ENCODE measurements at regions not wholly inside any gene's neighbourhood (a gene's known extent, or its start where the extent isn't known, plus 50 kb on each side); places are given as distances from the start of the nearest gene placed in this dataset.
"Not testable (repeated sequence)": the region's sequence is repeated elsewhere in the genome, so short reads cannot be mapped to it uniquely, and the experiment has no call there.

GRCh38 chr14:22358726-22359125 lies 230.3 kb downstream of the DAD1 start:
- Histone ChIP-seq H3K9me2 (ENCODE audit: insufficient read depth) (no peaks in the 10 kb centered on the region), H3K4me3 (replicated peaks in 1 of 2; ENCODE audit: low read depth in 1 of 2, low read length in 2 of 2) (no peak overlapping the region), H3K4me1 (ENCODE audit: control insufficient read depth in 1 of 2, insufficient read depth in 2 of 2, low read length in 2 of 2) (no peaks in the 10 kb centered on the region), H3K27me3 (ENCODE audit: insufficient read depth, low read length) (no peaks in the 10 kb centered on the region), H3K79me2 (ENCODE audit: insufficient read depth, low read length) (no peaks in the 10 kb centered on the region), H3K4me2 (ENCODE audit: low read length) (no peak overlapping the region), H3K9me3 (ENCODE audit: control insufficient read depth in 1 of 2, insufficient read depth in 1 of 2, low read depth in 1 of 2, low read length in 2 of 2) (no peaks in the 10 kb centered on the region), H3K9ac (ENCODE audit: low read length) (no peak overlapping the region), H3K36me3 (ENCODE audit: control insufficient read depth in 1 of 2, insufficient read depth in 2 of 2, low read length in 2 of 2) (no peaks in the 10 kb centered on the region), H2AFZ (ENCODE audit: low read depth, low read length, poor library complexity, severe bottlenecking) (no peak overlapping the region), H4K20me1 (ENCODE audit: insufficient read depth) (no peaks in the 10 kb centered on the region; the same call in 1 of the 2 replicates), H3K27ac (ENCODE audit: low read depth, low read length) (no peak overlapping the region)
- intact Hi-C loops (cut with micrococcal nuclease): no loop called here
- BruUV-seq (replicated peaks): no TSS peak
- no peak for DNase-seq (ENCODE audit: low read depth, low spot score)
- CTCF ChIA-PET: no interaction called here
- RAD21 ChIA-PET (ENCODE audit: low non-redundant PET in 1 of 2, low total read pairs in 2 of 2, uncharacterized antibody in 2 of 2, unreplicated experiment in 2 of 2): no interaction called here
- POLR2A ChIA-PET: no interaction called here
- TF ChIP-seq FOSL1 (IDR thresholded peaks at IDR 0.05; ENCODE audit: low read depth) (no peak), RAD21 (IDR thresholded peaks at IDR 0.05; ENCODE audit: low read depth) (no peak), SRF (IDR thresholded peaks at IDR 0.05; ENCODE audit: low read depth) (no peak), TCF7L2 (IDR thresholded peaks at IDR 0.05; ENCODE audit: borderline replicate concordance, extremely low read depth, insufficient read depth, insufficient read length) (no peak), YY1 (IDR thresholded peaks at IDR 0.05; ENCODE audit: extremely low read depth, insufficient replicate concordance, low read depth, low read length) (no peak), SP1 (IDR thresholded peaks at IDR 0.05; ENCODE audit: low read depth) (no peak)
- TF ChIP-seq, protein P1, sequence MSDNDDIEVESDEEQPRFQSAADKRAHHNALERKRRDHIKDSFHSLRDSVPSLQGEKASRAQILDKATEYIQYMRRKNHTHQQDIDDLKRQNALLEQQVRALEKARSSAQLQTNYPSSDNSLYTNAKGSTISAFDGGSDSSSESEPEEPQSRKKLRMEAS (IDR thresholded peaks at IDR 0.05): no peak
- no peak for ATAC-seq

DNA sequence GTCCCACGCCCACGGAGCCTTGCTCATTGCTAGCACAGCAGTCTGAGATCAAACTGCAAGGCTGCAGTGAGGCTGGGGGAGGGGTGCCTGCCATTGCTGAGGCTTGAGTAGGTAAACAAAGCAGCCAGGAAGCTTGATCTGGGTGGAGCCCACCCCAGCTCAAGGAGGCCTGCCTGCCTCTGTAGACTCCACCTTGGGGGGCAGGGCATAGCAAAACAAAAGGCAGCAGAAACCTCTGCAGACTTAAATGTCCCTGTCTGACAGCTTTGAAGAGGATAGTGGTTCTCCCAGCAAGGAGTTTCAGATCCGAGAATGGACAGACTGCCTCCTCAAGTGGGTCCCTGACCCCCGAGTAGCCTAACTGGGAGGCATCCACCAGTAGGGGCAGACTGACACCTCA lies 239.7 kb downstream of the DAD1 start:
- RAD21 ChIA-PET (ENCODE audit: low non-redundant PET in 1 of 2, low total read pairs in 2 of 2, uncharacterized antibody in 2 of 2, unreplicated experiment in 2 of 2): not testable (repeated sequence)

More for the DNA sequence above, 239.7 kb downstream of the DAD1 start:
- H3K9ac ChIP-seq (ENCODE audit: low read length); ATAC-seq; H3K27ac ChIP-seq (ENCODE audit: low read depth, low read length); H3K9me3 ChIP-seq (ENCODE audit: control insufficient read depth in 1 of 2, insufficient read depth in 1 of 2, low read depth in 1 of 2, low read length in 2 of 2); H3K36me3 ChIP-seq (ENCODE audit: control insufficient read depth in 1 of 2, insufficient read depth in 2 of 2, low read length in 2 of 2); H4K20me1 ChIP-seq (ENCODE audit: insufficient read depth); H3K79me2 ChIP-seq (ENCODE audit: insufficient read depth, low read length); H3K4me2 ChIP-seq (ENCODE audit: low read length); H2AFZ ChIP-seq (ENCODE audit: low read depth, low read length, poor library complexity, severe bottlenecking); DNase-seq (ENCODE audit: low read depth, low spot score); H3K4me1 ChIP-seq (ENCODE audit: control insufficient read depth in 1 of 2, insufficient read depth in 2 of 2, low read length in 2 of 2); CTCF ChIA-PET; BruUV-seq (replicated peaks); H3K9me2 ChIP-seq (ENCODE audit: insufficient read depth); H3K4me3 ChIP-seq (replicated peaks in 1 of 2; ENCODE audit: low read depth in 1 of 2, low read length in 2 of 2); intact Hi-C loops (cut with micrococcal nuclease); POLR2A ChIA-PET; H3K27me3 ChIP-seq (ENCODE audit: insufficient read depth, low read length): not testable (repeated sequence)
